ENCODE measurements at regions not wholly inside any gene's neighbourhood (a gene's known extent, or its start where the extent isn't known, plus 50 kb on each side); places are given as distances from the start of the nearest gene placed in this dataset.

- Histone ChIP-seq H3K4me2 (ENCODE audit: low read depth, low read length, poor library complexity, severe bottlenecking) (no peak overlapping the region), H3K9me3 (ENCODE audit: low read length) (peaks cover 43% of the 10 kb centered on the region), H3K4me3 (ENCODE audit: low read length) (no peak overlapping the region), H3K36me3 (ENCODE audit: insufficient read depth, low read length) (no peaks in the 10 kb centered on the region), H3K4me1 (ENCODE audit: low read length) (no peaks in the 10 kb centered on the region), H3K27me3 (ENCODE audit: low read length) (no peaks in the 10 kb centered on the region), H3K79me2 (ENCODE audit: low read length) (no peaks in the 10 kb centered on the region), H3K27ac (ENCODE audit: low read length) (no peak overlapping the region), H3K9me2 (replicated peaks; ENCODE audit: insufficient read depth, low read length) (no peaks in the 10 kb centered on the region), H2AFZ (ENCODE audit: low read length) (no peak overlapping the region), H4K20me1 (ENCODE audit: insufficient read depth, low read depth, low read length) (no peaks in the 10 kb centered on the region), H3K9ac (ENCODE audit: low read length) (no peak overlapping the region)
- no peak for DNase-seq
Observed at GRCh38 chr18:39340418-39340817, 1774.8 kb upstream of the CELF4 start.

DNA sequence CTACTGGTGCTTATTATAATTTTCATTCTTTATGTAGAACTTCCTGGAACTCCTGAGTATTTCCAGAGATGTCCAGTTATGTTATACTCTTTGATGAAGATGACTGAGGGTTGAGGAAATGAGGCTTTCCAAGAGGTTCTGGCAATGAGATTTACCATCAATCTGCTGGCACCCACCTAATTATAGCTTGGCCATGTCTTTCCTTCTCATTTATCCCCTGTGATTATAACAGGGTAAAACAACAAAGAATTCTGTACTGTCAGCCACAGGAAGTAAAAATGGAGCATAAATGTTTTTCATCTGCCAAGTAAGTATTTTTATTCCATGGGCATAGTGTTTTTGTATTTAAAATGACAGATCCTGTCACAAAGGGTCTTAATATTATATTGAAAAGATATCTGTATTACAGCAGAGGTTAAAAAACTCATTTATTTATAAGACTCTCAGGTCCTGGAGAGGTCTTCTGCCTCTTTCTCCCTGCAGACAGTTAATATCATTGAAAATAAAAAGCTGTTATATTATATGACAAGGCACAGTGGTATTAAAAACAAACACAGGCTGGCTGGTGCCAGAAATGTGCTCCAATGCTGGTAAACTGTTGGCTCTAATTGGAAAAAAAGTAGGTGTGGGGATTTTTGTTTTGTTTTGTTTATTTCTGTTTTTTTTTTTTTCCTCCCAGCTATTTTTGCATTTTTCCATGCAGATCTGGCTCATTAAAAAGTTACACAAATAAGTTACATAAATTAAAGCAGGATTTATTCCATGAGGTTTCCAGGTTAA lies 1764.1 kb upstream of the CELF4 start:
- Histone ChIP-seq H3K27me3 (ENCODE audit: low read length) (no peaks in the 10 kb centered on the region), H3K79me2 (ENCODE audit: low read length) (no peaks in the 10 kb centered on the region), H3K4me1 (ENCODE audit: low read length) (no peaks in the 10 kb centered on the region), H3K27ac (ENCODE audit: low read length) (no peak overlapping the region), H2AFZ (ENCODE audit: low read length) (no peak overlapping the region), H3K9ac (ENCODE audit: low read length) (no peak overlapping the region), H3K4me3 (ENCODE audit: low read length) (no peak overlapping the region), H3K9me3 (ENCODE audit: low read length) (peaks cover 30% of the 10 kb centered on the region), H3K4me2 (ENCODE audit: low read depth, low read length, poor library complexity, severe bottlenecking) (no peak overlapping the region), H4K20me1 (ENCODE audit: insufficient read depth, low read depth, low read length) (no peaks in the 10 kb centered on the region), H3K36me3 (ENCODE audit: insufficient read depth, low read length) (no peaks in the 10 kb centered on the region), H3K9me2 (replicated peaks; ENCODE audit: insufficient read depth, low read length) (no peaks in the 10 kb centered on the region)
- no peak for DNase-seq

- Histone ChIP-seq H3K79me2 (ENCODE audit: low read length) (no peaks in the 10 kb centered on the region), H3K27me3 (ENCODE audit: low read length) (no peaks in the 10 kb centered on the region), H3K36me3 (ENCODE audit: insufficient read depth, low read length) (no peaks in the 10 kb centered on the region), H3K4me1 (ENCODE audit: low read length) (no peaks in the 10 kb centered on the region), H3K4me3 (ENCODE audit: low read length) (no peak overlapping the region), H2AFZ (ENCODE audit: low read length) (no peak overlapping the region), H3K9ac (ENCODE audit: low read length) (no peak overlapping the region), H4K20me1 (ENCODE audit: insufficient read depth, low read depth, low read length) (no peaks in the 10 kb centered on the region), H3K4me2 (ENCODE audit: low read depth, low read length, poor library complexity, severe bottlenecking) (no peak overlapping the region), H3K27ac (ENCODE audit: low read length) (no peak overlapping the region), H3K9me2 (replicated peaks; ENCODE audit: insufficient read depth, low read length) (no peaks in the 10 kb centered on the region), H3K9me3 (ENCODE audit: low read length) (peaks cover 31% of the 10 kb centered on the region)
- no peak for DNase-seq
Observed at GRCh38 chr18:39326772-39327171, 1761.2 kb upstream of the CELF4 start.

DNA sequence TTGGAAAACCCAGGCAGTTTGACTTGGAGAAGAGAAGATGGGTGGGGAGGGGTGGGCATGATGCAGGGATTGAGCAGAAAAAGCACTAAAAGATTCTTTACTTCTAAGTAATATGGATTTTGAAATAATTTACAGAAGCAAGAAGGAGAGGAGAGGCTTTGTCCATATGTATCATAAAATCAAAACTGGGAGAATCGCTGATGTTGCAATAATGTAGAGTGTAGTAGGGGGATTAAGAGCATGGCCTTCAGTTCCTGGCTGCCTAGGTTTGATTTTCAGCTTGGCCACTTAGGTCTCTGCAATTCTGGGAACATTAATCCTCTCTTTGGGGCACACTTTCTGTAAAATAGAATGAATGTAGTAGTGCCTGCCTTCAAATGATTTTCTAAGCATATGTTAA lies 1760.4 kb upstream of the CELF4 start:
- Histone ChIP-seq H3K9me2 (replicated peaks; ENCODE audit: insufficient read depth, low read length) (no peaks in the 10 kb centered on the region), H3K9ac (ENCODE audit: low read length) (no peak overlapping the region), H3K9me3 (ENCODE audit: low read length) (peaks cover 28% of the 10 kb centered on the region), H3K27ac (ENCODE audit: low read length) (no peak overlapping the region), H3K4me2 (ENCODE audit: low read depth, low read length, poor library complexity, severe bottlenecking) (no peak overlapping the region), H3K36me3 (ENCODE audit: insufficient read depth, low read length) (no peaks in the 10 kb centered on the region), H2AFZ (ENCODE audit: low read length) (no peak overlapping the region), H3K4me1 (ENCODE audit: low read length) (no peaks in the 10 kb centered on the region), H3K4me3 (ENCODE audit: low read length) (no peak overlapping the region), H3K79me2 (ENCODE audit: low read length) (no peaks in the 10 kb centered on the region), H3K27me3 (ENCODE audit: low read length) (no peaks in the 10 kb centered on the region), H4K20me1 (ENCODE audit: insufficient read depth, low read depth, low read length) (no peaks in the 10 kb centered on the region)
- no peak for DNase-seq

GRCh38 chr18:39319141-39319540 lies 1753.5 kb upstream of the CELF4 start:
- Histone ChIP-seq H3K4me3 (ENCODE audit: low read length) (no peak overlapping the region), H3K79me2 (ENCODE audit: low read length) (no peaks in the 10 kb centered on the region), H3K4me1 (ENCODE audit: low read length) (no peaks in the 10 kb centered on the region), H2AFZ (ENCODE audit: low read length) (no peak overlapping the region), H3K9me2 (replicated peaks; ENCODE audit: insufficient read depth, low read length) (no peaks in the 10 kb centered on the region), H3K4me2 (ENCODE audit: low read depth, low read length, poor library complexity, severe bottlenecking) (no peak overlapping the region), H4K20me1 (ENCODE audit: insufficient read depth, low read depth, low read length) (no peaks in the 10 kb centered on the region), H3K27me3 (ENCODE audit: low read length) (no peaks in the 10 kb centered on the region), H3K9me3 (ENCODE audit: low read length) (peaks cover 23% of the 10 kb centered on the region), H3K36me3 (ENCODE audit: insufficient read depth, low read length) (no peaks in the 10 kb centered on the region), H3K27ac (ENCODE audit: low read length) (no peak overlapping the region), H3K9ac (ENCODE audit: low read length) (no peak overlapping the region)
- DNase-seq, result no peak

DNA sequence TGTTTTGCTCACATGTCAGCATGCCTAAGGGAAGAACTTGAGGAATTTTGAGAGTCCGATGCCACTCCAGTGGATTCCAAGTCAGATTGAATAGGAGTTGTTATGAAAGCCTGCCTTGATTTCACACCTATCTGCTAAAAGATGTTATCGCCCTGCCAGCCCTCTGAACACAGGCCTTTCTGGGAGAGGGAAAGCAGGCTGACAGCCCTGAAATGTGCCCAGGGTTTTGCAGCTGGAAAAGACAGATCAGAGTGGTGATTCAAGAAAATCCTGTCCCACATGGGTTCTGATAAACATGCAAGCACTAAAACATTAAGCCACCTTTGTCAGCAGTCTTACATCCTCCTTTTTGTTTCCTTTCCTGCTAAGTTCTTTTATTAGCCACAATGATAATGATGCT lies 1752.9 kb upstream of the CELF4 start:
- no peak overlapping the region for H3K4me2 ChIP-seq (ENCODE audit: low read depth, low read length, poor library complexity, severe bottlenecking)
- no peak for DNase-seq
- H3K9ac ChIP-seq (ENCODE audit: low read length), result no peak overlapping the region
- no peak overlapping the region for H3K4me3 ChIP-seq (ENCODE audit: low read length)
- peaks cover 27% of the 10 kb centered on the region for H3K9me3 ChIP-seq (ENCODE audit: low read length)
- H3K27ac ChIP-seq (ENCODE audit: low read length), result no peak overlapping the region
- no peaks in the 10 kb centered on the region for H4K20me1 ChIP-seq (ENCODE audit: insufficient read depth, low read depth, low read length)
- H3K79me2 ChIP-seq (ENCODE audit: low read length), result no peaks in the 10 kb centered on the region
- no peaks in the 10 kb centered on the region for H3K9me2 ChIP-seq (replicated peaks; ENCODE audit: insufficient read depth, low read length)
- H2AFZ ChIP-seq (ENCODE audit: low read length), result no peak overlapping the region
- no peaks in the 10 kb centered on the region for H3K27me3 ChIP-seq (ENCODE audit: low read length)
- H3K4me1 ChIP-seq (ENCODE audit: low read length), result no peaks in the 10 kb centered on the region
- H3K36me3 ChIP-seq (ENCODE audit: insufficient read depth, low read length), result no peaks in the 10 kb centered on the region

DNA sequence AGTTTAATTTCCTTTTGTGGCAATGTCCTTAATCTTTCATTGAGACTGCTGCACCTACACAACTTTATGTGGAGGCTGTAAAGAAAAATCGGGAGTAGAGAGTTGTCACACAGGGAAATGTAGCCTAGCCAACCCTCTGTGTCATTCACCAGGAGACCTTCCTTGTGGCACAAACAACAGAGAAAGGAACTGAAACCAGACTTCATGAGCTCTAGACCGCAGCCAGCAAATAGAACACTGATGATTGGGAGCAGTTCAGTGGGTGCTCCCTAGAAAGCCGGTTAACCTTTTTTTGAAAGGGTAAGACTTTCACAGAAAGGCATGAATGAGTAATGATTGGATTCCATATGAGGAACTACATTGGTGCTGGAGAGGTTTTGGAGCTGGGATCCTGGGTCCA lies 1752.4 kb upstream of the CELF4 start:
- H3K79me2 ChIP-seq (ENCODE audit: low read length), result no peaks in the 10 kb centered on the region
- no peaks in the 10 kb centered on the region for H3K27me3 ChIP-seq (ENCODE audit: low read length)
- H3K36me3 ChIP-seq (ENCODE audit: insufficient read depth, low read length), result no peaks in the 10 kb centered on the region
- no peak for DNase-seq
- H2AFZ ChIP-seq (ENCODE audit: low read length), result no peak overlapping the region
- peaks cover 26% of the 10 kb centered on the region for H3K9me3 ChIP-seq (ENCODE audit: low read length)
- H3K9ac ChIP-seq (ENCODE audit: low read length), result no peak overlapping the region
- H3K4me3 ChIP-seq (ENCODE audit: low read length), result no peak overlapping the region
- H3K4me1 ChIP-seq (ENCODE audit: low read length), result no peaks in the 10 kb centered on the region
- H3K9me2 ChIP-seq (replicated peaks; ENCODE audit: insufficient read depth, low read length), result no peaks in the 10 kb centered on the region
- H3K4me2 ChIP-seq (ENCODE audit: low read depth, low read length, poor library complexity, severe bottlenecking), result no peak overlapping the region
- no peaks in the 10 kb centered on the region for H4K20me1 ChIP-seq (ENCODE audit: insufficient read depth, low read depth, low read length)
- no peak overlapping the region for H3K27ac ChIP-seq (ENCODE audit: low read length)

- Histone ChIP-seq H3K36me3 (ENCODE audit: insufficient read depth, low read length) (no peaks in the 10 kb centered on the region), H3K27ac (ENCODE audit: low read length) (no peak overlapping the region), H4K20me1 (ENCODE audit: insufficient read depth, low read depth, low read length) (no peaks in the 10 kb centered on the region), H3K27me3 (ENCODE audit: low read length) (no peaks in the 10 kb centered on the region), H2AFZ (ENCODE audit: low read length) (no peak overlapping the region), H3K9me2 (replicated peaks; ENCODE audit: insufficient read depth, low read length) (no peaks in the 10 kb centered on the region), H3K9ac (ENCODE audit: low read length) (no peak overlapping the region), H3K4me3 (ENCODE audit: low read length) (no peak overlapping the region), H3K4me2 (ENCODE audit: low read depth, low read length, poor library complexity, severe bottlenecking) (no peak overlapping the region), H3K79me2 (ENCODE audit: low read length) (no peaks in the 10 kb centered on the region), H3K4me1 (ENCODE audit: low read length) (no peaks in the 10 kb centered on the region), H3K9me3 (ENCODE audit: low read length) (peaks cover 22% of the 10 kb centered on the region)
- no peak for DNase-seq
Observed at GRCh38 chr18:39314595-39314994, 1749.0 kb upstream of the CELF4 start.

Measured in Karpas-422 (cell line).